Neutrophil (primary cell): ENCODE measurements at regions not wholly inside any gene's neighbourhood (a gene's known extent, or its start where the extent isn't known, plus 50 kb on each side); places are given as distances from the start of the nearest gene placed in this dataset.

Source experiments
- H3K27ac ChIP-seq: fragments of 200-600 bp; sonication (generic); 2 replicates; pipeline ENCODE4 v1.5.1; 2016; ENCODE audit warnings: mild to moderate bottlenecking, moderate library complexity
- H3K27me3 ChIP-seq: fragments of 200-600 bp; sonication (generic); 2 replicates; pipeline ENCODE4 v1.6.0; 2016; ENCODE audit warnings: mild to moderate bottlenecking
- H3K36me3 ChIP-seq: fragments of 200-600 bp; sonication (generic); 2 replicates; pipeline ENCODE4 v1.5.1; 2017
- H3K4me1 ChIP-seq, 2 experiments: fragments of 200-600 bp in 1 of 2; sonication (generic) in 1 of 2; 1 replicate in 1 of 2; 2 replicates in 1 of 2; pipeline versions ENCODE4 v1.5.1 to v1.6.1; 2013 to 2016; ENCODE audit warnings: low read depth in 1 of 2, low read length in 1 of 2, mild to moderate bottlenecking in 1 of 2, moderate library complexity in 1 of 2; ENCODE audit not compliant: control insufficient read depth in 1 of 2, insufficient read depth in 1 of 2
- H3K4me3 ChIP-seq, 2 experiments: fragments of 200-600 bp in 1 of 2; sonication (generic) in 1 of 2; 1 replicate in 1 of 2; 2 replicates in 1 of 2; pipeline ENCODE4 v1.5.1; 2013 to 2016; ENCODE audit warnings: low read depth in 1 of 2, low read length in 1 of 2, mild to moderate bottlenecking in 1 of 2, moderate library complexity in 1 of 2
- H3K9me3 ChIP-seq: fragments of 200-600 bp; sonication (generic); 2 replicates; pipeline ENCODE4 v1.5.1; 2016
- TF ChIP-seq, protein P1 (sequence below): fragments of 200-600 bp; sonication (generic); IDR thresholded peaks from 2 replicates; pipeline ENCODE4 v1.5.1; 2016; ENCODE audit warnings: antibody characterized with exemption

DNA sequence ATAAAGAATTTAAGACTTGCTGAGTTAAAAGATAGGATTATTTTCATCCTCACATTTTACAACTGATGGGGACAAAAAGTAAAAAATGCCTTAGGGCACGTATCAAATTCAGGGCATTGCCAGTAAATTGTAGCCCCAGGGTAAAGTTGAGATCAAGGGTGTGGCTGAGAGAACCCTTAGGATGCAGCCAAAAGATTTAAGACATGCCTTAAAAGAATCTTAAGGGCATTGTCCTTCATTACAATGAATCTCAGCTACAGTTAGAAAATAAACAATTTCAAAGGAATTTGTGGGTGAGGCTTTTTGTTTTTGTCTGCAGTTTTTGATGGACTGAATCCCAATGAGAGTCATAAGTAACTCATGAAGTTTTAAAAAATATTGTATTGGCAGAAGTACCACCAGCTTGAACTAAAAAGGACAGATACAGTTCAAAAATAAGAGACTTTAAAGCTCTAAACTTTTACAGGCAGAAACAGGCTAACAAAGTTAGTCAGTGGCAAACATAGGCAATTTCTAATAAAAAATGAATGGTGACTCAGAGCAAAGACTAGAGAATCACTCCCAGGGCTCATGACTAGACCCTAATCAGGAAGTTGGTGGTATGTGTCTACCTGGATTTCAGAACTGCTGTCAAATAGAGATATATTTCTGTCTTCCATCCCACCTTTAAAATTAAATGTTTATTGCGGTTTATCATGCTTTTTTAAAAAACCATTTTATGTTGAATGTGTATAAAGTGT, 165.1 kb upstream of the SNX7 start:
- TF ChIP-seq, protein P1, sequence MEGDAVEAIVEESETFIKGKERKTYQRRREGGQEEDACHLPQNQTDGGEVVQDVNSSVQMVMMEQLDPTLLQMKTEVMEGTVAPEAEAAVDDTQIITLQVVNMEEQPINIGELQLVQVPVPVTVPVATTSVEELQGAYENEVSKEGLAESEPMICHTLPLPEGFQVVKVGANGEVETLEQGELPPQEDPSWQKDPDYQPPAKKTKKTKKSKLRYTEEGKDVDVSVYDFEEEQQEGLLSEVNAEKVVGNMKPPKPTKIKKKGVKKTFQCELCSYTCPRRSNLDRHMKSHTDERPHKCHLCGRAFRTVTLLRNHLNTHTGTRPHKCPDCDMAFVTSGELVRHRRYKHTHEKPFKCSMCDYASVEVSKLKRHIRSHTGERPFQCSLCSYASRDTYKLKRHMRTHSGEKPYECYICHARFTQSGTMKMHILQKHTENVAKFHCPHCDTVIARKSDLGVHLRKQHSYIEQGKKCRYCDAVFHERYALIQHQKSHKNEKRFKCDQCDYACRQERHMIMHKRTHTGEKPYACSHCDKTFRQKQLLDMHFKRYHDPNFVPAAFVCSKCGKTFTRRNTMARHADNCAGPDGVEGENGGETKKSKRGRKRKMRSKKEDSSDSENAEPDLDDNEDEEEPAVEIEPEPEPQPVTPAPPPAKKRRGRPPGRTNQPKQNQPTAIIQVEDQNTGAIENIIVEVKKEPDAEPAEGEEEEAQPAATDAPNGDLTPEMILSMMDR = no peak
- no peak overlapping the region for H3K4me3 ChIP-seq
- H3K27ac ChIP-seq = no peak overlapping the region
- no peaks in the 10 kb centered on the region for H3K9me3 ChIP-seq
- no peaks in the 10 kb centered on the region for H3K27me3 ChIP-seq
- no peaks in the 10 kb centered on the region for H3K36me3 ChIP-seq
- H3K4me1 ChIP-seq = no peaks in the 10 kb centered on the region

DNA sequence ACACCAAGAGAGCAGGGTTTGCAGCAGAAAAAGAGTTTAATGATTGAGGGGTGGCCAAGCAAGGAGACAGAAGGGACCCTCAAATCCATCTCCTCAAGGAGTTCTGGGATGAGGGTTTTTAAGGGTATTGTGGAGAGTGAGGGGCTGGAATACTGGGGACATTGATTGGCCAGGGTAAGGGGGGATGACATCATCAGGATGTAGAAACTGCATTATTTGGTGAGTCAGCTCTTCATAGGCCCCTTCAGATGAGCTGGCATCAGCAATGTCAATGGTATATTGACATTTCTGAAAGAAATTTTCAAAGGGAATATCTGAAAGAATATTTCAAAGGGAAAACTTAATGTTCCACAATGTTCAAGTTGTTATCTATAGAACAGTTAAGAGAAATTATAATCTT, 168.1 kb upstream of the SNX7 start:
- H3K4me3 ChIP-seq = no peak overlapping the region
- no peaks in the 10 kb centered on the region for H3K36me3 ChIP-seq
- no peak overlapping the region for H3K27ac ChIP-seq
- H3K27me3 ChIP-seq = no peaks in the 10 kb centered on the region
- H3K9me3 ChIP-seq = no peaks in the 10 kb centered on the region
- no peaks in the 10 kb centered on the region for H3K4me1 ChIP-seq
- TF ChIP-seq, protein P1 = no peak

- H3K27ac ChIP-seq = no peak overlapping the region
- no peak overlapping the region for H3K4me3 ChIP-seq
- TF ChIP-seq, protein P1 = no peak
- no peaks in the 10 kb centered on the region for H3K9me3 ChIP-seq
- no peaks in the 10 kb centered on the region for H3K27me3 ChIP-seq
- H3K36me3 ChIP-seq = no peaks in the 10 kb centered on the region
- H3K4me1 ChIP-seq = no peaks in the 10 kb centered on the region
Observed at GRCh38 chr1:98490099-98490498, 171.4 kb upstream of the SNX7 start.

DNA sequence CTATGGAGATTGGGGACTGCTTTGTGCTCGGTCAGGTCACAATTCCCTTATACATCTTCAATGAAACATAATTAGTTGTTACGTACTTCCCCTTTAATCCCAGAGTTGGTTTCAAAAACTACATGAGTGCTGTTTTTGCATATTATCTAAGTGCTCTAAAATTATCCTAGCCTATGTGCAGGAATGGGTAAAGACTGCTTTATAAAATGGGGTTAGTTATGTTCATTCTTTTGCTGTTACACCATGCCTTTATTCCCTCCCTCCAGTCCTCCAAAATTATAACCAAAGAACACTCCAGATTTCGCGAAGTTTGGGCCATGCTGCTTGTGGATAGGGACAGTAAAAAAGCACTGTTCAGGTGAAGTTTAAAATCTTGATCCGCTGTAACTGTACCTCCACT, 173.9 kb upstream of the SNX7 start:
- Histone ChIP-seq H3K9me3 (no peaks in the 10 kb centered on the region), H3K27ac (no peak overlapping the region), H3K36me3 (no peaks in the 10 kb centered on the region), H3K27me3 (no peaks in the 10 kb centered on the region), H3K4me3 (no peak overlapping the region), H3K4me1 (no peaks in the 10 kb centered on the region)
- TF ChIP-seq, protein P1 = no peak

GRCh38 chr1:98482611-98483010, 178.9 kb upstream of the SNX7 start:
- Histone ChIP-seq H3K36me3 (no peaks in the 10 kb centered on the region), H3K27ac (no peak overlapping the region), H3K4me3 (no peak overlapping the region), H3K27me3 (no peaks in the 10 kb centered on the region), H3K9me3 (no peaks in the 10 kb centered on the region), H3K4me1 (no peaks in the 10 kb centered on the region)
- TF ChIP-seq, protein P1 = no peak
